GM21423 (cell line): ENCODE measurements at regions not wholly inside any gene's neighbourhood (a gene's known extent, or its start where the extent isn't known, plus 50 kb on each side); places are given as distances from the start of the nearest gene placed in this dataset.

Experiments used
- ATAC-seq: cut with Tn5 transposase; IDR thresholded peaks from one replicate; pipeline ENCODE4 v1.9.1; 2021; ENCODE audit warnings: mild to moderate bottlenecking, moderate library complexity; ENCODE audit not compliant: unreplicated experiment

GRCh38 chr18:2258954-2259353 is 312.4 kb downstream of the METTL4 start:
- ATAC-seq: no peak

- ATAC-seq: no peak
Observed at GRCh38 chr18:2263303-2263890, 307.9 kb downstream of the METTL4 start.

GRCh38 chr18:2274613-2275012 is 296.7 kb downstream of the METTL4 start:
- ATAC-seq: no peak

- no peak for ATAC-seq
Observed at GRCh38 chr18:2281086-2281485, 290.2 kb downstream of the METTL4 start.

- no peak for ATAC-seq
Observed at GRCh38 chr18:2281523-2282199, 289.6 kb downstream of the METTL4 start.

GRCh38 chr18:2293109-2293839 is 278.0 kb downstream of the METTL4 start:
- ATAC-seq: no peak

GRCh38 chr18:2301316-2301715 is 270.0 kb downstream of the METTL4 start:
- ATAC-seq: no peak

- no peak for ATAC-seq
Observed at GRCh38 chr18:2302012-2302411, 269.3 kb downstream of the METTL4 start.

GRCh38 chr18:2302628-2303516 is 268.4 kb downstream of the METTL4 start:
- ATAC-seq: no peak

GRCh38 chr18:2303517-2304238 is 267.6 kb downstream of the METTL4 start:
- no peak for ATAC-seq

GRCh38 chr18:2304378-2305175 is 266.7 kb downstream of the METTL4 start:
- ATAC-seq: no peak

GRCh38 chr18:2306606-2307005 is 264.7 kb downstream of the METTL4 start:
- ATAC-seq: no peak

- ATAC-seq: no peak
Observed at GRCh38 chr18:2310886-2311285, 260.4 kb downstream of the METTL4 start.

- peak; percentile 77 for ATAC-seq
Observed at GRCh38 chr18:2312440-2312839, 258.9 kb downstream of the METTL4 start.

- no peak for ATAC-seq
Observed at GRCh38 chr18:2313332-2313731, 258.0 kb downstream of the METTL4 start.

- no peak for ATAC-seq
Observed at GRCh38 chr18:2316082-2316750, 255.1 kb downstream of the METTL4 start.

GRCh38 chr18:2316751-2317696 is 254.3 kb downstream of the METTL4 start:
- ATAC-seq: no peak

GRCh38 chr18:2324459-2324858 is 246.8 kb downstream of the METTL4 start:
- no peak for ATAC-seq
